Hippocampal formation (tissue), 2 donors: ENCODE measurements at regions not wholly inside any gene's neighbourhood (a gene's known extent, or its start where the extent isn't known, plus 50 kb on each side); places are given as distances from the start of the nearest gene placed in this dataset.

Experiments
- DNase-seq, 2 donors: peaks; one replicate each; lab custom pipeline; 2025; lab: John Stamatoyannopoulos, UW

GRCh38 chr16:62661435-62661834 is 625.2 kb upstream of the CDH8 start:
- DNase-seq = no peak

- DNase-seq = no peak
Observed at GRCh38 chr16:62657116-62657515, 620.9 kb upstream of the CDH8 start.

- no peak for DNase-seq
Observed at GRCh38 chr16:62652441-62653120, 616.3 kb upstream of the CDH8 start.

- no peak for DNase-seq
Observed at GRCh38 chr16:62648256-62648655, 612.0 kb upstream of the CDH8 start.

GRCh38 chr16:62644030-62644812 is 608.0 kb upstream of the CDH8 start:
- DNase-seq = no peak

- no peak for DNase-seq
Observed at GRCh38 chr16:62642677-62643076, 606.4 kb upstream of the CDH8 start.

GRCh38 chr16:62639890-62640289 is 603.7 kb upstream of the CDH8 start:
- DNase-seq = no peak

- DNase-seq = no peak
Observed at GRCh38 chr16:62638964-62639870, 603.0 kb upstream of the CDH8 start.

- no peak for DNase-seq
Observed at GRCh38 chr16:62638324-62638911, 602.2 kb upstream of the CDH8 start.

- no peak for DNase-seq
Observed at GRCh38 chr16:62625326-62625725, 589.1 kb upstream of the CDH8 start.

GRCh38 chr16:62620275-62620674 is 584.0 kb upstream of the CDH8 start:
- DNase-seq = no peak

GRCh38 chr16:62615526-62615925 is 579.3 kb upstream of the CDH8 start:
- no peak for DNase-seq

- no peak for DNase-seq
Observed at GRCh38 chr16:62610291-62610690, 574.1 kb upstream of the CDH8 start.

GRCh38 chr16:62602790-62603189 is 566.6 kb upstream of the CDH8 start:
- DNase-seq = no peak

GRCh38 chr16:62597875-62598274 is 561.6 kb upstream of the CDH8 start:
- DNase-seq = no peak

GRCh38 chr16:62596584-62596983 is 560.3 kb upstream of the CDH8 start:
- DNase-seq = no peak

GRCh38 chr16:62596125-62596524 is 559.9 kb upstream of the CDH8 start:
- no peak for DNase-seq

GRCh38 chr16:62586128-62586862 is 550.1 kb upstream of the CDH8 start:
- DNase-seq = no peak

GRCh38 chr16:62585041-62585545 is 548.9 kb upstream of the CDH8 start:
- peak in 1 of 2 donors; percentile 72 for DNase-seq

- DNase-seq = no peak
Observed at GRCh38 chr16:62583414-62583813, 547.2 kb upstream of the CDH8 start.

GRCh38 chr16:62573466-62573865 is 537.2 kb upstream of the CDH8 start:
- DNase-seq = no peak
